ENCODE measurements at regions not wholly inside any gene's neighbourhood (a gene's known extent, or its start where the extent isn't known, plus 50 kb on each side); places are given as distances from the start of the nearest gene placed in this dataset.

DNA sequence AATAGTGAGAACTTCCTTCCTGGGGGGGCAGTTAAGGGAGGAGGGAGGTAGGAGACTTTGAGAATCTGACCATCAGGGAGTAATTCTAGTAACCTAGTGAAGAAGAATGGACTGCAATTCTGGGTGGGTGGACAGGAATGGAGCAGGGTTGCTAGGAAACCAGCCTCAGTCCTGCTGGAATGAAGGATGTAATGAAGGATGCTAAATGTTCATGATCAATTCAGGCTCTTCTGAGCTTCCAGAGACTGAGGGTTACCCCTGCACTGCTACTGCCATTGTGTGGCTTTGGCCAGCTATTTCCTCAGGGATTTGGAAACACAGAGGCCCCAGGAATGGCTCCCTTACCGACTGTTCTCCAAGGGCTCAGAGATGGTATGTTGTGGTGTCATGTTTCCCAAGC is 116.4 kb downstream of the UTP18 start:
- TF ChIP-seq EZH2 (IDR thresholded peaks at IDR 0.05; ENCODE audit: insufficient read depth, poor library complexity, severe bottlenecking) (no peak), EZH2phosphoT487 (IDR thresholded peaks at IDR 0.05; ENCODE audit: insufficient read depth, low read depth) (no peak)
